Fibroblast of lung (primary cell): ENCODE measurements at regions not wholly inside any gene's neighbourhood (a gene's known extent, or its start where the extent isn't known, plus 50 kb on each side); places are given as distances from the start of the nearest gene placed in this dataset.

Experiments
- DNase-seq, 2 donors: peaks; one replicate each; pipeline versions ENCODE4 v3.0.0 to v3.0.0-alpha.2; 2010; ENCODE audit warnings: low read depth in 2 of 2
- H2AFZ ChIP-seq: 2 replicates; pipeline ENCODE4 v1.5.1; 2012; ENCODE audit warnings: low read length, control low read depth, inconsistent platforms
- H3K27ac ChIP-seq: 2 replicates; pipeline ENCODE4 v1.5.1; 2011; ENCODE audit warnings: low read length, control low read depth; ENCODE audit not compliant: insufficient read depth
- H3K27me3 ChIP-seq: 2 replicates; pipeline ENCODE4 v1.5.1; 2011; ENCODE audit warnings: mild to moderate bottlenecking, low read length; ENCODE audit not compliant: control insufficient read depth, insufficient read depth
- H3K36me3 ChIP-seq: 2 replicates; pipeline ENCODE4 v1.5.1; 2011; ENCODE audit warnings: low read length; ENCODE audit not compliant: control insufficient read depth, insufficient read depth
- H3K4me1 ChIP-seq: 2 replicates; pipeline ENCODE4 v1.5.1; 2011; ENCODE audit warnings: low read length; ENCODE audit not compliant: control insufficient read depth, insufficient read depth; ENCODE audit errors: extremely low read depth
- H3K4me2 ChIP-seq: 2 replicates; pipeline ENCODE4 v1.5.1; 2011; ENCODE audit warnings: low read length, control low read depth; ENCODE audit not compliant: insufficient read depth; ENCODE audit errors: extremely low read depth
- H3K4me3 ChIP-seq, 4 experiments: fragments of 200-600 bp in 1 of 4; sonication (generic) in 1 of 4; replicated peaks in 1 of 4; 2 replicates each; pipeline ENCODE4 v1.5.1; 2011 to 2016; ENCODE audit warnings: low read length in 4 of 4, low read depth in 3 of 4, mild to moderate bottlenecking in 3 of 4, control low read depth in 2 of 4, inconsistent platforms in 1 of 4, mixed read lengths in 1 of 4; ENCODE audit not compliant: insufficient read depth in 1 of 4; ENCODE audit errors: control extremely low read depth in 1 of 4
- H3K79me2 ChIP-seq: 2 replicates; pipeline ENCODE4 v1.5.1; 2012; ENCODE audit warnings: mild to moderate bottlenecking, low read length, inconsistent platforms; ENCODE audit not compliant: control insufficient read depth, insufficient read depth
- H3K9ac ChIP-seq: 2 replicates; pipeline ENCODE4 v1.5.1; 2011; ENCODE audit warnings: mild to moderate bottlenecking, low read length, control low read depth; ENCODE audit not compliant: insufficient read depth
- H3K9me3 ChIP-seq: 2 replicates; pipeline ENCODE4 v1.5.1; 2012; ENCODE audit warnings: low read depth, low read length; ENCODE audit not compliant: control insufficient read depth, insufficient read depth
- H4K20me1 ChIP-seq: 2 replicates; pipeline ENCODE4 v1.5.1; 2011; ENCODE audit warnings: low read length; ENCODE audit not compliant: control insufficient read depth, insufficient read depth; ENCODE audit errors: extremely low read depth
- CTCF ChIP-seq, 2 donors: IDR thresholded peaks in 1 of 2; conservative IDR thresholded peaks in 1 of 2; 1 replicate in 1 of 2; 2 replicates in 1 of 2; pipeline ENCODE4 v1.5.1; 2011 to 2012; ENCODE audit warnings: low read length in 2 of 2, control low read depth in 1 of 2, inconsistent platforms in 1 of 2, low read depth in 1 of 2, mild to moderate bottlenecking in 1 of 2
- EZH2 ChIP-seq: IDR thresholded peaks from 2 replicates; pipeline ENCODE4 v1.5.1; 2012; ENCODE audit warnings: low read length, control low read depth, mild to moderate bottlenecking; ENCODE audit errors: missing control alignments

GRCh38 chr14:97336179-97336578, 539.0 kb downstream of the VRK1 start:
- H3K79me2 ChIP-seq = no peaks in the 10 kb centered on the region
- no peaks in the 10 kb centered on the region for H3K4me1 ChIP-seq
- H3K27me3 ChIP-seq = no peaks in the 10 kb centered on the region
- H3K9me3 ChIP-seq = no peaks in the 10 kb centered on the region
- no peak for TF ChIP-seq CTCF (conservative IDR thresholded peaks at IDR 0.05 in 1 of 2, IDR thresholded peaks at IDR 0.05 in 1 of 2; ENCODE audit: low read depth in 1 of 2, low read length in 2 of 2)
- no peak for TF ChIP-seq EZH2
- no peak overlapping the region for H2AFZ ChIP-seq
- no peak overlapping the region for H3K27ac ChIP-seq
- no peaks in the 10 kb centered on the region for H4K20me1 ChIP-seq
- H3K36me3 ChIP-seq = no peaks in the 10 kb centered on the region
- H3K9ac ChIP-seq = no peak overlapping the region
- no peak for DNase-seq
- H3K4me2 ChIP-seq = no peak overlapping the region
- no peak overlapping the region for H3K4me3 ChIP-seq

GRCh38 chr14:97336816-97337215, 539.6 kb downstream of the VRK1 start:
- no peak overlapping the region for H2AFZ ChIP-seq

GRCh38 chr14:97337267-97337666, 540.1 kb downstream of the VRK1 start:
- no peak for TF ChIP-seq EZH2
- TF ChIP-seq CTCF (conservative IDR thresholded peaks at IDR 0.05 in 1 of 2, IDR thresholded peaks at IDR 0.05 in 1 of 2; ENCODE audit: low read depth in 1 of 2, low read length in 2 of 2) = no peak
- Histone ChIP-seq H3K79me2 (no peaks in the 10 kb centered on the region), H3K4me2 (no peak overlapping the region), H3K9me3 (no peaks in the 10 kb centered on the region), H3K27ac (no peak overlapping the region), H4K20me1 (no peaks in the 10 kb centered on the region), H3K4me3 (no peak overlapping the region), H3K4me1 (no peaks in the 10 kb centered on the region), H3K36me3 (no peaks in the 10 kb centered on the region), H3K27me3 (no peaks in the 10 kb centered on the region), H3K9ac (no peak overlapping the region), H2AFZ (no peak overlapping the region)
- DNase-seq = no peak

More at GRCh38 chr14:97336816-97337215, 539.6 kb downstream of the VRK1 start:
- H3K27me3 ChIP-seq = no peaks in the 10 kb centered on the region
- H4K20me1 ChIP-seq = no peaks in the 10 kb centered on the region
- no peak overlapping the region for H3K4me3 ChIP-seq
- no peaks in the 10 kb centered on the region for H3K4me1 ChIP-seq
- H3K27ac ChIP-seq = no peak overlapping the region
- H3K9me3 ChIP-seq = no peaks in the 10 kb centered on the region
- no peaks in the 10 kb centered on the region for H3K79me2 ChIP-seq
- TF ChIP-seq EZH2 = no peak
- TF ChIP-seq CTCF (conservative IDR thresholded peaks at IDR 0.05 in 1 of 2, IDR thresholded peaks at IDR 0.05 in 1 of 2; ENCODE audit: low read depth in 1 of 2, low read length in 2 of 2) = no peak
- no peak overlapping the region for H3K4me2 ChIP-seq
- H3K36me3 ChIP-seq = no peaks in the 10 kb centered on the region
- DNase-seq = no peak
- no peak overlapping the region for H3K9ac ChIP-seq
